Liver (tissue), 7 donors: ENCODE measurements at regions not wholly inside any gene's neighbourhood (a gene's known extent, or its start where the extent isn't known, plus 50 kb on each side); places are given as distances from the start of the nearest gene placed in this dataset.

Source experiments
- DNase-seq: peaks from one replicate; pipeline ENCODE4 v3.0.0-alpha.2; 2017; ENCODE audit warnings: low spot score
- H3K27ac ChIP-seq, 2 donors: one replicate each; pipeline ENCODE4 v1.7.0; 2013; ENCODE audit warnings: inconsistent platforms in 2 of 2, low read length in 2 of 2, control low read depth in 1 of 2, low read depth in 1 of 2, mild to moderate bottlenecking in 1 of 2
- H3K27me3 ChIP-seq, 4 donors: one replicate each; pipeline versions ENCODE4 v1.6.1 to v1.7.0; 2013; ENCODE audit warnings: low read length in 3 of 4, inconsistent platforms in 1 of 4, mild to moderate bottlenecking in 1 of 4, moderate library complexity in 1 of 4; ENCODE audit not compliant: control insufficient read depth in 4 of 4, insufficient read depth in 4 of 4
- H3K36me3 ChIP-seq, 4 donors: one replicate each; pipeline versions ENCODE4 v1.6.1 to v1.7.0; 2013; ENCODE audit warnings: low read length in 3 of 4, mild to moderate bottlenecking in 3 of 4, low read depth in 1 of 4, moderate library complexity in 1 of 4; ENCODE audit not compliant: control insufficient read depth in 4 of 4, insufficient read depth in 3 of 4
- H3K4me1 ChIP-seq, 4 donors: one replicate each; pipeline versions ENCODE4 v1.6.1 to v1.7.0; 2013; ENCODE audit warnings: low read length in 3 of 4, mild to moderate bottlenecking in 3 of 4, moderate library complexity in 1 of 4; ENCODE audit not compliant: control insufficient read depth in 4 of 4, insufficient read depth in 4 of 4
- H3K4me3 ChIP-seq, 3 donors: one replicate each; pipeline versions ENCODE4 v1.6.1 to v1.7.0; 2013; ENCODE audit warnings: low read length in 3 of 3, control low read depth in 1 of 3, low read depth in 1 of 3, mild to moderate bottlenecking in 1 of 3
- H3K9ac ChIP-seq, 2 donors: one replicate each; pipeline ENCODE4 v1.7.0; 2013; ENCODE audit warnings: low read length in 2 of 2, mild to moderate bottlenecking in 2 of 2, moderate library complexity in 2 of 2, control low read depth in 1 of 2, low read depth in 1 of 2
- H3K9me3 ChIP-seq, 4 donors: one replicate each; pipeline versions ENCODE4 v1.6.1 to v1.7.0; 2013; ENCODE audit warnings: low read length in 3 of 4; ENCODE audit not compliant: control insufficient read depth in 4 of 4
- ATF3 ChIP-seq: IDR thresholded peaks from 2 replicates; pipeline ENCODE4 v1.6.1; 2016; ENCODE audit warnings: antibody characterized with exemption
- EGR1 ChIP-seq, 2 donors: IDR thresholded peaks; 2 replicates each; pipeline ENCODE4 v1.6.1; 2016 to 2018; ENCODE audit warnings: antibody characterized with exemption in 2 of 2, low read depth in 2 of 2
- FOXA1 ChIP-seq: IDR thresholded peaks from 2 replicates; pipeline ENCODE4 v1.6.1; 2016; ENCODE audit warnings: antibody characterized with exemption
- FOXA2 ChIP-seq: IDR thresholded peaks from 2 replicates; pipeline ENCODE4 v1.6.1; 2016; ENCODE audit warnings: antibody characterized with exemption
- GABPA ChIP-seq, 2 donors: IDR thresholded peaks in 1 of 2; conservative IDR thresholded peaks in 1 of 2; 2 replicates each; pipeline ENCODE4 v1.6.1; 2016; ENCODE audit warnings: antibody characterized with exemption in 2 of 2, mild to moderate bottlenecking in 1 of 2, moderate library complexity in 1 of 2
- HNF4A ChIP-seq, 2 donors: conservative IDR thresholded peaks; 2 replicates each; pipeline ENCODE4 v1.6.1; 2016; ENCODE audit warnings: antibody characterized with exemption in 2 of 2, mild to moderate bottlenecking in 2 of 2
- HNF4G ChIP-seq: IDR thresholded peaks from 2 replicates; pipeline ENCODE4 v1.6.1; 2016; ENCODE audit warnings: antibody characterized with exemption
- JUND ChIP-seq, 2 donors: IDR thresholded peaks; 2 replicates each; pipeline ENCODE4 v1.6.1; 2016; ENCODE audit warnings: antibody characterized with exemption in 2 of 2
- MAX ChIP-seq: IDR thresholded peaks from 2 replicates; pipeline ENCODE4 v1.6.1; 2016; ENCODE audit warnings: antibody characterized with exemption
- NR2F2 ChIP-seq: IDR thresholded peaks from 2 replicates; pipeline ENCODE4 v1.6.1; 2016; ENCODE audit warnings: antibody characterized with exemption
- RAD21 ChIP-seq, 2 donors: IDR thresholded peaks; 2 replicates each; pipeline ENCODE4 v1.6.1; 2016; ENCODE audit warnings: antibody characterized with exemption in 2 of 2, mild to moderate bottlenecking in 2 of 2
- REST ChIP-seq: IDR thresholded peaks from 2 replicates; pipeline ENCODE4 v1.6.1; 2016; ENCODE audit warnings: antibody characterized with exemption, mild to moderate bottlenecking
- RXRA ChIP-seq, 2 donors: IDR thresholded peaks; 2 replicates each; pipeline ENCODE4 v1.6.1; 2017 to 2018; ENCODE audit warnings: antibody characterized with exemption in 2 of 2, mild to moderate bottlenecking in 1 of 2
- SP1 ChIP-seq: IDR thresholded peaks from 2 replicates; pipeline ENCODE4 v1.6.1; 2018; ENCODE audit warnings: antibody characterized with exemption, mild to moderate bottlenecking
- TAF1 ChIP-seq: conservative IDR thresholded peaks from 2 replicates; pipeline ENCODE4 v1.6.1; 2016; ENCODE audit warnings: antibody characterized with exemption, mild to moderate bottlenecking
- YY1 ChIP-seq: IDR thresholded peaks from 2 replicates; pipeline ENCODE4 v1.6.1; 2016; ENCODE audit warnings: antibody characterized with exemption, mild to moderate bottlenecking
- ZBTB33 ChIP-seq: IDR thresholded peaks from 2 replicates; pipeline ENCODE4 v1.6.1; 2016; ENCODE audit warnings: antibody characterized with exemption
- WGBS: extraction: QIAGEN DNeasy Blood & Tissue Kit; methylation state at CpG from one replicate; pipeline ENCODE4 v1.1.7; 2013; 5-methylcytosine and 5-hydroxymethylcytosine counted together
- donor health status: healthy.
- donor health status: healthy.
- donor health status: healthy.
- donor health status: healthy.

DNA sequence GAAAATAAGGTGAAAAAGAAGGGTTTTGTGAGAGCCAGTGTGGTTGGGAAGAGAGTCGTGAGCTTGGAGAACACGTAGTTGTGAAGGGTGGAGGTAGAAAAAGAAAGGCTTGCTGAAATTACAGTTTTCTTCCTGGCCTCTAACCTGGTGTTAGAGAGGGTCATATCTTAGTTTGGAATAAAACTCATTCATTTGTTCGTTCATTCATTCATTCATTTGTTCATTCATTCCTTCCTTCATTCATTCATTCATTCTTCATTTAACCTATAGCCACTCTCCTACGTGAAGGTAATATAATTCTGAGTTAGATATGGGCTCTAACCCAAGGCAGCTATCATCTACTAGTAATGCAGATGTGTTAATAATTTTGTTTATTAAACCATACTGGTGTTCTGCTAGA is 111.8 kb upstream of the ZNF521 start:
- Histone ChIP-seq H3K36me3 (no peaks in the 10 kb centered on the region), H3K27me3 (no peaks in the 10 kb centered on the region), H3K9me3 (no peaks in the 10 kb centered on the region), H3K4me3 (no peak overlapping the region), H3K27ac (no peak overlapping the region), H3K4me1 (no peaks in the 10 kb centered on the region), H3K9ac (no peak overlapping the region)
- WGBS: 70% methylated on average over 4 of the region's 4 CpGs
- no peak for TF ChIP-seq TAF1
- TF ChIP-seq SP1: no peak
- no peak for TF ChIP-seq JUND (IDR thresholded peaks at IDR 0.05)
- TF ChIP-seq REST: no peak
- TF ChIP-seq HNF4A (conservative IDR thresholded peaks at IDR 0.05): no peak
- TF ChIP-seq HNF4G: no peak
- no peak for TF ChIP-seq RXRA (IDR thresholded peaks at IDR 0.05)
- no peak for TF ChIP-seq NR2F2
- TF ChIP-seq FOXA2: no peak
- no peak for TF ChIP-seq ATF3
- TF ChIP-seq EGR1 (IDR thresholded peaks at IDR 0.05; ENCODE audit: low read depth in 2 of 2): no peak
- TF ChIP-seq FOXA1: no peak
- TF ChIP-seq YY1: no peak
- DNase-seq: no peak

GRCh38 chr18:25459814-25460213 is 107.8 kb upstream of the ZNF521 start:
- no peaks in the 10 kb centered on the region for H3K27me3 ChIP-seq
- 34% methylated on average over 1 of the region's 1 CpG for WGBS
- no peaks in the 10 kb centered on the region for H3K36me3 ChIP-seq
- no peak overlapping the region for H3K9ac ChIP-seq
- no peak for TF ChIP-seq FOXA2
- no peak for TF ChIP-seq RAD21 (IDR thresholded peaks at IDR 0.05)
- TF ChIP-seq JUND (IDR thresholded peaks at IDR 0.05): no peak
- TF ChIP-seq FOXA1: no peak
- TF ChIP-seq ATF3: no peak
- no peak for TF ChIP-seq YY1
- no peak for TF ChIP-seq HNF4G
- TF ChIP-seq GABPA (IDR thresholded peaks at IDR 0.05 in 1 of 2, conservative IDR thresholded peaks at IDR 0.05 in 1 of 2): no peak
- no peak for TF ChIP-seq RXRA (IDR thresholded peaks at IDR 0.05)
- TF ChIP-seq SP1: no peak
- no peak for TF ChIP-seq TAF1
- TF ChIP-seq REST: no peak
- TF ChIP-seq ZBTB33: no peak
- TF ChIP-seq HNF4A (conservative IDR thresholded peaks at IDR 0.05): no peak
- no peak for TF ChIP-seq EGR1 (IDR thresholded peaks at IDR 0.05; ENCODE audit: low read depth in 2 of 2)
- no peak for TF ChIP-seq NR2F2
- TF ChIP-seq MAX: no peak
- H3K4me3 ChIP-seq: no peak overlapping the region
- no peak overlapping the region for H3K27ac ChIP-seq
- no peak for DNase-seq
- peaks cover 0 to 3% (median 0%) of the 10 kb centered on the region in 4 donors for H3K9me3 ChIP-seq
- H3K4me1 ChIP-seq: no peaks in the 10 kb centered on the region
